Activated naive CD4-positive, alpha-beta T cell treated with anti-CD3 and anti-CD28 coated beads, Interleukin-2, amount 50 U/mL, for 24 hours (primary cell): ENCODE measurements at regions not wholly inside any gene's neighbourhood (a gene's known extent, or its start where the extent isn't known, plus 50 kb on each side); places are given as distances from the start of the nearest gene placed in this dataset.

Source experiments
- H3K27ac Mint-ChIP-seq: one replicate; pipeline ENCODE4 v1.8.0; 2021; ENCODE audit warnings: mild to moderate bottlenecking, mixed read lengths
- H3K27me3 Mint-ChIP-seq: one replicate; pipeline ENCODE4 v1.8.0; 2021; ENCODE audit warnings: mixed read lengths
- H3K36me3 Mint-ChIP-seq: one replicate; pipeline ENCODE4 v1.8.0; 2021; ENCODE audit warnings: mixed read lengths
- H3K4me1 Mint-ChIP-seq: one replicate; pipeline ENCODE4 v1.8.0; 2021; ENCODE audit warnings: mixed read lengths
- H3K4me3 Mint-ChIP-seq: one replicate; pipeline ENCODE4 v1.8.0; 2021; ENCODE audit warnings: mild to moderate bottlenecking, mixed read lengths
- H3K9me3 Mint-ChIP-seq: one replicate; pipeline ENCODE4 v1.8.0; 2021; ENCODE audit warnings: mixed read lengths

DNA sequence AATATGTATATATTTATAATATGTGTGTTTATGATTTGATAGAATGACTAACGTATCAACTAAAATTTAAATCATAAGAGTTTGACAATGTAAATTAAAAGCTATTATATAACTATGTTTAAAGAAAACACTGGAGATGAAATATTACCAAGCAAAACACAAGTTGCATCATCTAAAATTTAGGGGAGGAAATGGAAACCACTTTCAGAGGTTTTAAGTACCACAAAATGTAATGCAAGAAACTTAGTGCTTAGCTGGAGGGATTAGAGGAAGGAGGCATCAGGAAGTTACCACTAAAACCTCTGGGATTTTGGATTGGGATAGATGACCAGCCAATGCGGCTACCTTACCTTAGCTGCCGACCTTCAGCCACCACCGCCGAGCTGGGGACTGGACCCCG lies 1192.1 kb upstream of the PRKX start:
- no peaks in the 10 kb centered on the region for H3K4me1 Mint-ChIP-seq
- H3K27ac Mint-ChIP-seq, result no peak overlapping the region
- no peaks in the 10 kb centered on the region for H3K9me3 Mint-ChIP-seq
- no peaks in the 10 kb centered on the region for H3K27me3 Mint-ChIP-seq
- H3K36me3 Mint-ChIP-seq, result no peaks in the 10 kb centered on the region
- no peak overlapping the region for H3K4me3 Mint-ChIP-seq

DNA sequence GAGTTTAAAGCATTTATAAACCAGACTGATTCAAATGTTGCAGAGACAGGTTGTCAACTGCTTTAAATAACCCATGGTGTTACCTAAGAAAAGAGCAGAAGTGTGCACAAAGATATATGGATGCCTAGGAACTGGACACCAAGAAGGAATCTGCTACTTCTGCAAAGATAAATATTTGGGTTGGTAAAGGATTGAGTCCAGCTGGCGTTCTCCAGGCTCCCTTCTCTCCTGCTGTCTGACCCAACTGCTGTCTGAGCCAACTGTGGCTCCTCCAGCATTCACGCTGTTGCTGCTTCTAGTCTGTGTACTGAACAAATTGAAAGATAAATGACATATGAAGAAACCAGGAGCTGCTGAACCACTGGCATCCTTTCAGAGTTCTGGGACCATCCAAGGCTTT lies 1167.8 kb upstream of the PRKX start:
- no peaks in the 10 kb centered on the region for H3K4me1 Mint-ChIP-seq
- H3K36me3 Mint-ChIP-seq, result no peaks in the 10 kb centered on the region
- no peaks in the 10 kb centered on the region for H3K9me3 Mint-ChIP-seq
- H3K4me3 Mint-ChIP-seq, result no peak overlapping the region
- no peaks in the 10 kb centered on the region for H3K27me3 Mint-ChIP-seq
- H3K27ac Mint-ChIP-seq, result no peak overlapping the region

DNA sequence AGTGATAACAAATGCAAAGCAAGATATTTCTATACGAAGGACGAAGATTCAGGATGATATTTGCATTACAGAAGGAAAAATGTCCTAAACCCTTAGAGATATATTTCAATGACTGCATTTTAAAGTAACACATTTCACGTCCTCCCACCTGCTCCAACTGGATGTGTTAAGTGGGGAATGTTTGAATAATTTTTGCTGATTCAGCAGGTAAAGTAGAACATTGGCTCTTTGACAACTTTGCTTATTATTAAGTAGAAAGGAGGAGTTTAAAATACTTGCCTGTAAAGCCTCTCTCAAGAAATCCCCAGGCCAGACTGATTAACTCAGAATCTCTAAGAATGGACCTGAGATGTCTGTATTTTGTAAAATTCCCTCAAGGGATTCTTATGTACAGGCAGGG lies 1165.2 kb upstream of the PRKX start:
- H3K4me1 Mint-ChIP-seq, result no peaks in the 10 kb centered on the region
- no peak overlapping the region for H3K27ac Mint-ChIP-seq
- no peak overlapping the region for H3K4me3 Mint-ChIP-seq
- no peaks in the 10 kb centered on the region for H3K36me3 Mint-ChIP-seq
- H3K9me3 Mint-ChIP-seq, result no peaks in the 10 kb centered on the region
- no peaks in the 10 kb centered on the region for H3K27me3 Mint-ChIP-seq

DNA sequence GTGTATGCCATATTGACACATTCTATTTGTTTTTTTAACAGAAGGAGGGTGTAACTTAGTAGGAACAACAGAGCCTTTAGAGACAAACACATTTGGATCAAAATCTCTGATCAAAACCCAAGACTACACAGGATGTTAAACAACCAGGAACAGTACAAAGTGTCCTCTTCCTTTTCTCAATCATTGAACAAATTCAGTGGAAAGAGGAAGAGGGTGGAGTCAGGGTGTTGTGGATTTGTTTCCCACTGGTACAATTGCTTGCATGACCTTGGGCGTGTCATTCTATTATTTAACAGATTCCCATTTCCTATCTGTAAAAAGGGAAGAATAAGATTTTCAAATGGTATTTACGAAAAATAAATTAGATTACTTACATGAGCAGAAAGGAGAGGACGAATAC lies 1162.8 kb upstream of the PRKX start:
- Mint-ChIP-seq H3K36me3 (no peaks in the 10 kb centered on the region), H3K27me3 (no peaks in the 10 kb centered on the region), H3K4me1 (no peaks in the 10 kb centered on the region)

DNA sequence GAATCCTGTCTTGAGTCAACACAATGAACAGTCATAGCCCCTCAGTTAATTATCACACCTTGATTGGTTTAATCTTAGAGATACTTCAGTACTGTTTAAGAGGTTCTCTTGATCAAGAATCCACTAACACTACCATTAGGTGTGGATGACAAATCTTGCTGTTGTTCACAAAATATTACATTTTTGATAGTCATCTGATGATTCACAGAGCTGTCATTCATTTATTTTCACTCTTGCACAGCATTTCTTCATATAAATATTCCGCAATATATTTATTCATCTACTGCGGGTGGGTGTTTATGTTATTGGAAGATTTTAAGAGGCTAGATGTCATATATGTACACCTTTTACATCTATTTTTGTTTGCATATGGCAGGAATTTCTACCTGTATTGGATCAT lies 1138.1 kb upstream of the PRKX start:
- Mint-ChIP-seq H3K4me3 (no peak overlapping the region), H3K27ac (no peak overlapping the region), H3K9me3 (no peaks in the 10 kb centered on the region), H3K27me3 (no peaks in the 10 kb centered on the region), H3K4me1 (no peaks in the 10 kb centered on the region), H3K36me3 (no peaks in the 10 kb centered on the region)

More for the DNA sequence above, 1162.8 kb upstream of the PRKX start:
- Mint-ChIP-seq H3K4me3 (no peak overlapping the region), H3K27ac (no peak overlapping the region), H3K9me3 (no peaks in the 10 kb centered on the region)

DNA sequence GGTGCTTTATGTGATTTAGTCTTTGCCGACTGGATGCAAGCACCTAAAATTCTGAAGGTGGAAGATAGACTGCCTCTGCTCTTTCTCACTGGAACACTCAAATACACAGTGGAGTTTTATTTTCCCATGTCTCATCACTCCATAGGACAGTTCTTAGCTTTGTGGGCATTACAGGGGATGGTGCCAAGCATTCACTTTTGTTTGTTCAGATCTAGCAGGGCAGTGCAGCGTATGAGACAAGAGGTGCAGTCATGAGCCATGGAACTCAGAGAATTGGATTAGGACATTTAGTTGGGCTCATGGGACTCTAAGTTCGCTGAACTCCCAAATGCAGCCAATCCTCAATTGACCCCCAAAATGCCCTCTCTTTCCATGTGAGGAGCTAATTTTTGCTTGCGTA lies 1136.9 kb upstream of the PRKX start:
- Mint-ChIP-seq H3K36me3 (no peaks in the 10 kb centered on the region), H3K4me3 (no peak overlapping the region), H3K27me3 (no peaks in the 10 kb centered on the region), H3K4me1 (no peaks in the 10 kb centered on the region), H3K27ac (no peak overlapping the region), H3K9me3 (no peaks in the 10 kb centered on the region)

DNA sequence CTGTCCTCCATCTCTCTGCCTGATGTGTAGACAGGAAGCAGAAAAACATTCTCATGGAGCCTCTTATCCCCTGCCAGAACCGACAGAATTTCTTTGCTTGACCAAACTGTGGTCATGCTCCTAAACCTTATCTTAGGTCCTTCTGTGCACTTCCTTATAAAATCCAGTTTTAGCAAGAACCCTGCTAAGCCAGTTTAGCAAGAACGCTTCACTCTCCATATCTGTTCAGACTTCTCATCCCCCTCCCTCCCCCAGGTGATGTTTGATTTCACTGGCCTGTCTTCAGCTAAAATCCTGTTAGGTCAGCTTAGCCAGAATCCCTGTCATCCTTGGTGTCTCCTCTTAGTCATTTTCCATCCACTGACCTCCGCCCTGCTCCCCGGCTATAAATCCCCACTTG lies 1130.9 kb upstream of the PRKX start:
- H3K36me3 Mint-ChIP-seq, result no peaks in the 10 kb centered on the region
- H3K4me3 Mint-ChIP-seq, result no peak overlapping the region
- no peaks in the 10 kb centered on the region for H3K27me3 Mint-ChIP-seq
- H3K27ac Mint-ChIP-seq, result no peak overlapping the region
- H3K4me1 Mint-ChIP-seq, result no peaks in the 10 kb centered on the region
- no peaks in the 10 kb centered on the region for H3K9me3 Mint-ChIP-seq

DNA sequence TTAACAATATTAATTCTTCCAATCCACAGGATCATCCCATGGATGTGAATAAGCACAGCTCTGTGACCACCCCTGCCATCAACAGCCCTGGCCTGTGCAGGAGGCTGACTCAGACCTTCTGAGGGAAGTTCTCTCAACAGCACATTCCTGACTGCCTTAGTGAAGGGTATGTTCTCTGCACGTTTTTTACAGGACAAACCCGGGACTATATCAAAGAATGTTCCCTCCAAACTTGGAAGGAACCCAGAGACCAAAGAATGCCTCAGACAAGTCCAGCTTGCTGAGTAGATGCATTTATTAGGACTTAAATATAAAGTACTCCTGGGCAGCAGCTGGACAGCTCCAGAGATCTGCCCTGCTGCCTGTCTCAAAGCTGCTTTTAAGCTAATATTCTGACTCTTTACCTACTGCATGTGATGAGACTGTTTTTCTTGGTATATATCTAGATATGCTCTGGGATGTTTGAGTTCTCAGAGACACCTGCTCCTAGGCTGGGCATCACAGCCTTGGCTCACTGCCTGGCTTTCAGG lies 1127.8 kb upstream of the PRKX start:
- H3K9me3 Mint-ChIP-seq, result peaks cover 3% of the 10 kb centered on the region
- H3K36me3 Mint-ChIP-seq, result no peaks in the 10 kb centered on the region
- H3K4me1 Mint-ChIP-seq, result no peaks in the 10 kb centered on the region

DNA sequence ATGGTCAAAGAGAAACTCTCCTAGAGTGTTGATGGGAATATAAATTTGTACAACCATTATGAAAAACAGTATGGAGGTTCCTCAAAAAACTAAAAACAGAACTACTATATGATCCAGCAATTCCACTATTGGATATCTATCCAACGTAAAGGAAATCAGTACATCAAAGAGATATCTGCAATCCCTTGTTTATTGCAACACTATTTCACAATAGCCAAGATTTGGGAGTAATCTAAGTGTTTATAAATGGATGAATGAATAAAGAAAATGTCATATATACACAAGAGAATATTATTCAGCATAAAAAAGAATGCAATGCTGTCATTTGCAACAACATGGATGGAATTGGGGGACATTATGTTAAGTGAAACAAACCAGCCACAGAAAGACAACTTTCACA lies 1118.1 kb upstream of the PRKX start:
- H3K4me3 Mint-ChIP-seq, result no peak overlapping the region
- H3K27me3 Mint-ChIP-seq, result no peaks in the 10 kb centered on the region
- H3K9me3 Mint-ChIP-seq, result peaks cover 2% of the 10 kb centered on the region
- H3K36me3 Mint-ChIP-seq, result no peaks in the 10 kb centered on the region
- H3K27ac Mint-ChIP-seq, result no peak overlapping the region
- H3K4me1 Mint-ChIP-seq, result no peaks in the 10 kb centered on the region

More for the DNA sequence above, 1127.8 kb upstream of the PRKX start:
- no peaks in the 10 kb centered on the region for H3K27me3 Mint-ChIP-seq
- H3K4me3 Mint-ChIP-seq, result no peak overlapping the region
- no peak overlapping the region for H3K27ac Mint-ChIP-seq

DNA sequence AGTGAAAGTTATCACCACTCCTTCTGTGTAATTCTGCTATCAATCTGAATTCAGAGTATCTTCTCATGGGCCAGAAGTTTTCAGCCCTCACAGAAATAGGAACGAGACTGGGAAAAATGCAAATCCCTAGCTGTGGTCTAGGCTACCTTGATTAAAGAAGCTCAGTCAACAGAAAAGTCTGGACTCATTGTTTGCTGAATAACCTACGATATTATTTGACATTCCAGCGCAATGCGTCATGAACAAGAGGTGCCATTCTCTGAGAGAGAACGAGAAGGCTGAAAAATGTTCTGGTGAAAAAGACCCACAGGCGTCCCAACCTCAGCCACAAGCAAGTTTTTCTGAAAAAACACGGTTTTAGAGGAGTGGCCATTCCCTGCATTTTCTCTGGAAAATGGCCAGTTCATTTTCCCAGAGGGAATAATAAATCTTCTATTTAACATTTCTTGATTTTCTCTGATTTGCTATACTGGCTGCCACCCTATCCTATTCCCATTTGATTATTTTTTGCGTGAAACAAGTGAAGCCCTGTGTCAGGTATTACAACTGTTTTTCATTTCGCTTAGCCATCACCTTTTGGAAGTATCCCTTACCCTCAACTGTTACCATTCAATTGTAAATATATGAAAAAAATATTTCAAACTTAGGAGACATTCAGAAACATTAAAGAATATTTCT lies 1117.6 kb upstream of the PRKX start:
- no peaks in the 10 kb centered on the region for H3K27me3 Mint-ChIP-seq
- H3K4me1 Mint-ChIP-seq, result no peaks in the 10 kb centered on the region
- H3K27ac Mint-ChIP-seq, result no peak overlapping the region
- H3K9me3 Mint-ChIP-seq, result no peaks in the 10 kb centered on the region
- no peak overlapping the region for H3K4me3 Mint-ChIP-seq
- no peaks in the 10 kb centered on the region for H3K36me3 Mint-ChIP-seq

DNA sequence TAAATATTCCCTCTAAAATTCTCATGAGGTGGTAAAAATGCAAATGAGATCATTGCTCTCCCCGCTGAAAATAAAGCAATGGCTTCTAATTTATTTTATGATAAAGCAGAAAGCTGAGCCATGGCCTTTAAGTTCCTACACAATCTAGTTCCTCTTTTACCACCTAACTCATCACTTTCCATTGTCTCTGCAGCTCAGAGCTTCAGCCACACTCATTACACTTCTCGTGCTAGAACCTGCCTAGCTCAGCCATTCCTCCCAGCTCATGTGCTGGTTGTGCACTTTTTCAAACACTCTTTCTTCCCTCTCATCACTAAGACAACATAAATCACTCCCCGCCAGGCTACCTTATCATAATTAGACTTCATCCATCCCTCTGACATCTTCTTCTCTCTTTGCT lies 1112.1 kb upstream of the PRKX start:
- H3K4me1 Mint-ChIP-seq, result no peaks in the 10 kb centered on the region
- H3K36me3 Mint-ChIP-seq, result no peaks in the 10 kb centered on the region
- H3K4me3 Mint-ChIP-seq, result no peak overlapping the region
- H3K9me3 Mint-ChIP-seq, result no peaks in the 10 kb centered on the region
- no peaks in the 10 kb centered on the region for H3K27me3 Mint-ChIP-seq
- no peak overlapping the region for H3K27ac Mint-ChIP-seq

DNA sequence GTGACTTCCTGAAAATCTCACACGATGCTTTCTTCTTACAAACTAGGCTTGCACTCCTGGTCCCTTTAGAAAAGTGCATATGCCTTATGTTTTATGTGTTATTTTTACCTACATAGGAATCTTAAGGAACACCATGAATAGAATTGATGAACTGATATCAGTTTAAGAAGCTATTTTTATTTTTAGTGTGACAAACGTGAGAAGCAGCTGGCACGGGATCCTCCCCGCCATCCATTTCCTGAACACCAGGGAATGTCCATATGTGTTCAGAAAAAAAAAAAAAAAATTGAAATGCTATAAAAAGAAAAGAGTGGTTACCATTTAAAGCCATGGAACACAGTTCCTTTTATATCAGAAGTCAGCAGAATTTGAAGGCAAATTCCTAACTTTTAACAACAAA lies 1096.1 kb upstream of the PRKX start:
- H3K9me3 Mint-ChIP-seq, result no peaks in the 10 kb centered on the region
- H3K4me1 Mint-ChIP-seq, result no peaks in the 10 kb centered on the region
- no peak overlapping the region for H3K4me3 Mint-ChIP-seq
- H3K27me3 Mint-ChIP-seq, result no peaks in the 10 kb centered on the region
- H3K27ac Mint-ChIP-seq, result no peak overlapping the region
- H3K36me3 Mint-ChIP-seq, result no peaks in the 10 kb centered on the region

DNA sequence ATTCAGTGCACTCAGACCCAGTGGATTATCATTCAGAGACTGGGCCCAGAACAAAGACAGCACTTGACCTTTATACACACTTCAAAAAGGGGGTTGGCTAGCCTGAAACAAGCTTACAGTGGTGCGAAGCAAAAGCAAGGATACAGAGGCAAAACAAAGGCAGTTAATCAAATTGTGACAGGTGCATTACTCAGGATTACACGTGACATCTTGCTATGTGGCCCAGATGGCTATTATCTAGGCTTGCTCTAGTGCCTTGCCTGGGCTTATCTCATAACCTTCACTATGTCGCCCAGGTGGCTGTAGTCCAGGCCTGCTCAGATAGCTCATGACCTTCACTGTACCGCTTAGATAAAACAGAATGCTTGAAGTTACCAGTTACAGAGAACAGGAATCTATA lies 1092.1 kb upstream of the PRKX start:
- no peak overlapping the region for H3K27ac Mint-ChIP-seq
- no peaks in the 10 kb centered on the region for H3K27me3 Mint-ChIP-seq
- H3K4me1 Mint-ChIP-seq, result no peaks in the 10 kb centered on the region
- H3K9me3 Mint-ChIP-seq, result no peaks in the 10 kb centered on the region
- no peak overlapping the region for H3K4me3 Mint-ChIP-seq
- no peaks in the 10 kb centered on the region for H3K36me3 Mint-ChIP-seq

DNA sequence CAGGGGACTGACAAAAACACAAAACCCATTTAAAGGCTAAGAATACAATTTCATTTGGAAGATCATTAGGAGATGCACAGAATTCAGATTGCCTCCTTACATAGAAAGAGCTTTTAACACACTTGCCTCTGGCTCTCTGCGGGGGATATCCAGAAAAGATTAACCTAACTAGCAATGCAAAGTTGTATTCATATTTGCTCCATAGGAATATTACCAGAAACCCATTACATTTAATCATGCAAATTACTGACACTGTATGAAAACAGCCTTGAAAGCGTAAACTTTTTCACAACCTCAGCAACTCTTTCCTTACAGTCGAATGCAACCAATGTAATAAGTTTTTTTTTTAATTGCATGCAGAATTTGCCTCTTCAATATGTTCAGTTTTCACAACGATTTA lies 1087.3 kb upstream of the PRKX start:
- no peak overlapping the region for H3K27ac Mint-ChIP-seq

DNA sequence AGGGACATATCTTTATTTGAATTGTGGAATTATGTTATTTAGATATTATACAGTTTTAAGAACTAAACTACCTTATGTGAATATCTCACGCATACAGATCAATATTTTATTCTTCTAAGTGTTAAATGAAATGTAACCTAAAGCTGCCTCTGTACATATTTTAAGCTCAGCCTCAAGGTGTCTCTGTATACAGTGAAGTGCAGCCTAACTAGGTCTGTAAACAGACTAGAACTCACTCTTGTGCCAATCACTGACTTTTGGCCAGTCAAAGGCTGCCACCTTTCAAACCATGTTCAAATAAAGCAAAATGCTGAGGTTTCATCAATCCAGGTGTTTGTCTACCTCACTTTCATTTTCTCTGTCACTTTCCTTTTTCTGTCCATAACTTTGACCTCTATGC lies 1074.5 kb upstream of the PRKX start:
- Mint-ChIP-seq H3K36me3 (no peaks in the 10 kb centered on the region), H3K4me1 (no peaks in the 10 kb centered on the region), H3K9me3 (no peaks in the 10 kb centered on the region), H3K4me3 (no peak overlapping the region), H3K27me3 (no peaks in the 10 kb centered on the region), H3K27ac (no peak overlapping the region)

More for the DNA sequence above, 1087.3 kb upstream of the PRKX start:
- no peak overlapping the region for H3K4me3 Mint-ChIP-seq
- no peaks in the 10 kb centered on the region for H3K27me3 Mint-ChIP-seq
- H3K36me3 Mint-ChIP-seq, result no peaks in the 10 kb centered on the region
- H3K4me1 Mint-ChIP-seq, result no peaks in the 10 kb centered on the region
- H3K9me3 Mint-ChIP-seq, result no peaks in the 10 kb centered on the region

DNA sequence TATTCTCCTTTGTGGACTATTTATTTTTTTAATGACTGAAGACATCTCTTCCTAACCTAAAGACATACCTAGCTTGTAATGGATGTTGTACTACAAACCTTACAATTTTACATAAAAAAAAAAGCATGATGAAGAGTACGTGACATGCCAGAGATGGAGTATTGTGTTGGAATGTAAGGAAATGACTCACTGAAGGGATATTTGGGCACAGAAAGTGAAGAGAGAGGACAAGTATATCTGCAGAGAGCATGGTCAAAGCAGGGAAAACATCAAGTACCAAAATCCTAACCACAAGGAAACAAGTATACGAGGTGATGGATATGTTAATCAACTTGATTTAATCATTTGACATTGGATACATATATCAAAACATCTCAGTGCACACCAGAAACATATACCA lies 1051.4 kb upstream of the PRKX start:
- H3K4me3 Mint-ChIP-seq, result no peak overlapping the region
- H3K27ac Mint-ChIP-seq, result no peak overlapping the region
- no peaks in the 10 kb centered on the region for H3K27me3 Mint-ChIP-seq
- no peaks in the 10 kb centered on the region for H3K9me3 Mint-ChIP-seq
- no peaks in the 10 kb centered on the region for H3K4me1 Mint-ChIP-seq
- no peaks in the 10 kb centered on the region for H3K36me3 Mint-ChIP-seq

DNA sequence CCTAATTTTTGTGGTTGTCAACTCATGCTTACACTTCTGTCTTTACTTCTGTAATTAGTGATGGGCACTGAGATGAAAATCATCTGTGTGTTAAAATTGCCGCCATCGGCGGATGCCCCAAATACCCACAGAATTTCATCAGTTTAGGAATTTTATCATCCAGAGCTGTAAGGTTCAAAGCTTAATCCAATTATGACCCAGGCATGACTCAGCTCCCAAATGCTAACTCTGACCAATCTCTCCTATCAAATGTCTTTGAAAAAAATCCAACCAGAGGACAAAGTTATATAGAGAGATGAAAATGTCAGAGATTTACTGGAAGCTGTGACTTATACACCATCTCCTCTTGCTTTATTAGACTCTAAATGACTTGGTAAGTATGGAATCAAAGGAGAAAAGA lies 1048.7 kb upstream of the PRKX start:
- Mint-ChIP-seq H3K4me1 (no peaks in the 10 kb centered on the region), H3K27me3 (no peaks in the 10 kb centered on the region), H3K9me3 (no peaks in the 10 kb centered on the region), H3K4me3 (no peak overlapping the region), H3K36me3 (no peaks in the 10 kb centered on the region), H3K27ac (no peak overlapping the region)
